OCI-LY7 (cell line): ENCODE measurements at regions not wholly inside any gene's neighbourhood (a gene's known extent, or its start where the extent isn't known, plus 50 kb on each side); places are given as distances from the start of the nearest gene placed in this dataset.

Experiments
- BruUV-seq: library from RNA; stranded (reverse); fragments of 400-500 nt; replicated peaks from 2 replicates; lab custom pipeline; 2021; lab: Mats Ljungman, UMichigan
- CTCF ChIA-PET: fragments of 300-600 bp; sonication (Branson Sonifier 250); formaldehyde crosslinking; loops from one replicate; lab custom pipeline; 2022; ENCODE audit warnings: antibody characterized with exemption; ENCODE audit not compliant: unreplicated experiment; lab: Charles Lee
- POLR2A ChIA-PET: fragments of 300-600 bp; sonication (Branson Sonifier 250); formaldehyde crosslinking; loops from one replicate; lab custom pipeline; 2022; ENCODE audit warnings: antibody characterized with exemption; lab: Charles Lee
- DNase-seq: peaks from one replicate; pipeline ENCODE4 v3.0.0-alpha.2; 2015; ENCODE audit warnings: low spot score
- H2AFZ ChIP-seq: fragments of 200-600 bp; sonication (generic), shearing (Covaris generic); 2 replicates; pipeline ENCODE4 v1.6.1; 2014; ENCODE audit warnings: mild to moderate bottlenecking, antibody characterized with exemption, low read length, moderate library complexity
- H3K27ac ChIP-seq: fragments of 200-600 bp; sonication (generic); 2 replicates; pipeline ENCODE4 v1.5.1; 2014; ENCODE audit warnings: mixed run types, low read depth, mild to moderate bottlenecking, moderate library complexity, low read length, inconsistent platforms; ENCODE audit not compliant: poor library complexity, severe bottlenecking
- H3K36me3 ChIP-seq: fragments of 200-600 bp; sonication (generic); 2 replicates; pipeline ENCODE4 v1.6.1; 2014; ENCODE audit warnings: mild to moderate bottlenecking, antibody characterized with exemption, low read length, moderate library complexity, mixed read lengths; ENCODE audit not compliant: insufficient read depth
- H3K4me1 ChIP-seq: fragments of 200-600 bp; sonication (generic); 2 replicates; pipeline ENCODE4 v1.5.1; 2014; ENCODE audit warnings: mild to moderate bottlenecking, low read length; ENCODE audit not compliant: insufficient read depth, poor library complexity, severe bottlenecking
- H3K4me2 ChIP-seq: fragments of 200-600 bp; sonication (generic); 2 replicates; pipeline ENCODE4 v1.6.1; 2014; ENCODE audit warnings: mild to moderate bottlenecking, low read length
- H3K4me3 ChIP-seq: fragments of 200-600 bp; sonication (generic); 2 replicates; pipeline ENCODE4 v1.5.1; 2014; ENCODE audit warnings: mild to moderate bottlenecking, low read depth, low read length; ENCODE audit not compliant: poor library complexity, severe bottlenecking
- H3K79me2 ChIP-seq: fragments of 200-600 bp; sonication (generic); 2 replicates; pipeline ENCODE4 v1.6.1; 2016; ENCODE audit warnings: low read depth, mild to moderate bottlenecking, low read length, moderate library complexity, mixed read lengths; ENCODE audit not compliant: insufficient read depth
- H3K9me2 ChIP-seq: fragments of 200-600 bp; sonication (generic); 2 replicates; pipeline ENCODE4 v1.6.1; 2016; ENCODE audit warnings: mild to moderate bottlenecking, low read length, mixed read lengths; ENCODE audit not compliant: insufficient read depth
- H3K9me3 ChIP-seq: fragments of 200-600 bp; sonication (generic); 2 replicates; pipeline ENCODE4 v1.6.1; 2014; ENCODE audit warnings: mild to moderate bottlenecking, mixed run types, low read length, mixed read lengths
- H4K20me1 ChIP-seq: fragments of 200-600 bp; sonication (generic); 2 replicates; pipeline ENCODE4 v1.6.1; 2014; ENCODE audit warnings: mild to moderate bottlenecking, antibody characterized with exemption, low read length, moderate library complexity, mixed read lengths; ENCODE audit not compliant: insufficient read depth
- CTCF ChIP-seq: fragments of 200-600 bp; sonication (generic); conservative IDR thresholded peaks from 2 replicates; pipeline ENCODE4 v1.5.1; 2014; ENCODE audit warnings: mild to moderate bottlenecking, antibody characterized with exemption, low read length, moderate library complexity, mixed read lengths
- EZH2phosphoT487 ChIP-seq: fragments of 200-600 bp; sonication (generic); IDR thresholded peaks from 2 replicates; pipeline ENCODE4 v1.6.1; 2018; ENCODE audit warnings: low read depth, borderline replicate concordance, mild to moderate bottlenecking, mixed run types, antibody characterized with exemption, low read length, moderate library complexity, mixed read lengths
- intact Hi-C: fragments of 100-400 bp; cut with micrococcal nuclease; formaldehyde crosslinking; loops from one replicate; pipeline ENCODE4 v1.10.0; 2022; ENCODE audit not compliant: unreplicated experiment

- H3K9me2 ChIP-seq, result no peaks in the 10 kb centered on the region
- no peaks in the 10 kb centered on the region for H3K79me2 ChIP-seq
- no peak overlapping the region for H3K4me3 ChIP-seq
- no TSS peak for BruUV-seq
- intact Hi-C loops, result no loop called here
- no peaks in the 10 kb centered on the region for H3K36me3 ChIP-seq
- no peaks in the 10 kb centered on the region for H3K4me1 ChIP-seq
- no peak overlapping the region for H3K27ac ChIP-seq
- H3K9me3 ChIP-seq, result no peaks in the 10 kb centered on the region
- no peak for DNase-seq
- CTCF ChIA-PET, result no interaction called here
- no peak for TF ChIP-seq CTCF
- TF ChIP-seq EZH2phosphoT487, result no peak
- POLR2A ChIA-PET, result no interaction called here
- no peak overlapping the region for H3K4me2 ChIP-seq
- H2AFZ ChIP-seq, result no peak overlapping the region
- no peaks in the 10 kb centered on the region for H4K20me1 ChIP-seq
Measured at GRCh38 chr13:47707414-47707813, 293.7 kb downstream of the SUCLA2 start.

GRCh38 chr13:47705185-47705584 is 295.9 kb downstream of the SUCLA2 start:
- no TSS peak for BruUV-seq
- intact Hi-C loops, result no loop called here
- Histone ChIP-seq H3K9me3 (no peaks in the 10 kb centered on the region), H3K4me1 (no peaks in the 10 kb centered on the region), H3K79me2 (no peaks in the 10 kb centered on the region), H3K4me3 (no peak overlapping the region), H3K4me2 (no peak overlapping the region), H3K27ac (no peak overlapping the region), H3K36me3 (no peaks in the 10 kb centered on the region), H2AFZ (no peak overlapping the region), H4K20me1 (no peaks in the 10 kb centered on the region), H3K9me2 (no peaks in the 10 kb centered on the region)
- TF ChIP-seq CTCF (no peak), EZH2phosphoT487 (no peak)
- ChIA-PET CTCF (no interaction called here), POLR2A (interaction anchor here (0.8 kb wide), 1 partner anchor 882 kb away, joined by 3 read pairs; no protein-coding TSS in a partner anchor)
- no peak for DNase-seq

- Histone ChIP-seq H3K4me3 (no peak overlapping the region), H3K27ac (no peak overlapping the region), H3K36me3 (no peaks in the 10 kb centered on the region), H3K4me1 (no peaks in the 10 kb centered on the region), H3K4me2 (no peak overlapping the region), H3K79me2 (no peaks in the 10 kb centered on the region), H2AFZ (no peak overlapping the region; the same call in 1 of the 2 replicates), H3K9me2 (no peaks in the 10 kb centered on the region), H4K20me1 (no peaks in the 10 kb centered on the region), H3K9me3 (no peaks in the 10 kb centered on the region)
- POLR2A ChIA-PET, result no interaction called here
- TF ChIP-seq EZH2phosphoT487, result no peak
- TF ChIP-seq CTCF, result no peak
- DNase-seq, result no peak
- BruUV-seq, result no TSS peak
- intact Hi-C loops, result no loop called here
- CTCF ChIA-PET, result no interaction called here
Measured at GRCh38 chr13:47696674-47697073, 304.4 kb downstream of the SUCLA2 start.
